GDM1 (cell line): ENCODE measurements at regions not wholly inside any gene's neighbourhood (a gene's known extent, or its start where the extent isn't known, plus 50 kb on each side); places are given as distances from the start of the nearest gene placed in this dataset.
"Not testable (repeated sequence)": the region's sequence is repeated elsewhere in the genome, so short reads cannot be mapped to it uniquely, and the experiment has no call there.

ENCODE experiments used
- DNase-seq: peaks from one replicate; lab custom pipeline; 2025; lab: John Stamatoyannopoulos, UW

DNA sequence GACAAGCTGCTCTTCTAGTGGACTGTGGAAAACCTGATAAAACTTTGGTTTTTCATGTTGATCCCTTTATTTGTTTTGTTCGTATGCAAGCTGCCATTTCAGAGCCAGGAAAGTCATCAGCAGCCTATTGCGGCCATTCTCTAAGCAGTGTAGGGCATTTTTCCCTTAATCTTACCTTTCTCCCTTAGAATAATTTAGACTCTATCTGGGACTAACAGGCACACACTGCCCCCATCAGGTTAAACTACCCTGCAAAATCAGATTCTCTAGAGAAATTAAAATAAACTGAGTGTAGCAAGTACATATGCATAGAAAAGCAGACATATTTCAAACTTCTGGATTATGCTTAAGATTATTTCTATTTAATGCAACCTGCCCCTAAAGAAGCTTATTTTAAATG lies 347.5 kb downstream of the METTL4 start:
- no peak for DNase-seq

DNA sequence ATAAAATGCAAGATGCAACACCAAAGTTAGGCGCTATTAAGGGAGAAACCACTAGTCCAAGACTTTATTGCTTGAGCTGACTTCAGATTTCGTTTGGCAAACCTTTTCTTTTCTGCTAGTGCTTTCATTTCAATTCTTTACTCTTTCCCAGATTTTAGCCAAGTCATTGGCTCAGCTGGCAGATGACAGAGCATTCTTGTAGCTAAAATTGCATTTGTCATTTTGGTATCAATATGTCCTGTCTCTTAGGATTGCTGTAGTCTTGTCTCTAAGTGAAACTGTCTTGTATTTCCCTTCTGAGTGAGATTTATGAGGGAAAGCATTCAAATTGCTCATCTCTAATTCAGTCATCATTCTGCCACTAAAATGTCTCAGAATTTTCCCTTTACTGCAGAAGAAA lies 335.1 kb downstream of the METTL4 start:
- no peak for DNase-seq

DNA sequence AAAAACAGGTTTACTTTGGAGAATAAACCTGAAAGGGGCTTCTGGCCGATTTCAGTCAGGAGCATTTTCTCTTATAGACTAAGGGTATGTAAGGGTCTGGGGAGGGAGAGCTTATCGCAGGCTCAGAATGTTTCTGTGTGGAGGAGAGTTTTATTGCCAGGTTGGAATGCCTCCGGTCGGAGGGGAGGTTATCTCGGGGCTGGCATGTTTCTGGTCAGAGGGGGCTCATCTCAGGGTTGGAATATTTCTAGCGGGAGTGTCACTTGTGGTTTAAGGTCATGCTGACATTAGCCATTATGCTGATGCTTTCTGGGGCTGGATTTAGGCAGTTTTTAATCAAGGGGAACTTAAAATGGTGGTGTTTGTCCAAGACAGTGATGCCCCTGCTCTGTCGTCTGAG lies 333.6 kb downstream of the METTL4 start:
- no peak for DNase-seq

DNA sequence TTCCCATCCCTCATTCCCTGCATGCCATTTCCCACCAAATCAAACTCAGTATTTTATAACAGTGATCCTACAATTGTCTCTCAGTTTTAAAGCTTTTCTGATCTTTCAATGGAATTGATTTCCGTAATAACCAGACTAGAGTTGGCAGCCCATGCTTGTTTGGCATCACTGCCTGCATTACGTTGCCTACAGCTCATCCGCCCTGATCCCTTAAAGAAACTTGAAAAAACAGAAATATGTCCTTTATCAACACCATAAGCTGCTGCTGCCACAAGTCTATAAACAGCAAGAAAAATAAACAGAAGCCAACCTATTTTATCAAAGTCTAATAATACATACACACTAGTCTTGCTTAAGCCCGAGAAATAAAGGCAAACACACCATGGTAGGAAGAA lies 331.0 kb downstream of the METTL4 start:
- no peak for DNase-seq

DNA sequence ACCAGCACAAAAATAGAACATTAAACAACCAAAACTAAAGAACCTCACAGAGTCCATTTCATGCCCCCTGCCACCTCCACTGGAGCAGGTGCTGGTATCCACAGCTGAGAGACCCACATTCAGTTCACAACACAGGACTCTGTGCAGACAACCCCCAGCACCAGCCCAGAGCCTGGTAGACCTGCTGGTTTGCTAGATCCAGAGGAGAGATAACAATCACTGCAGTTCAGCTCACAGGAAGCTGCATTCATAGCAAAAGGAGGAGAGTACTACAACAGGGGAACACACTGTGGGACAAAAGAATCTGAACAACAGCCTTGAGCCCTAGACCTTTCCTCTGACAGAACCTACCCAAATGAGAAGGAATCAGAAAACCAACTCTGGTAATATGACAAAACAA lies 326.7 kb downstream of the METTL4 start:
- DNase-seq = no peak

DNA sequence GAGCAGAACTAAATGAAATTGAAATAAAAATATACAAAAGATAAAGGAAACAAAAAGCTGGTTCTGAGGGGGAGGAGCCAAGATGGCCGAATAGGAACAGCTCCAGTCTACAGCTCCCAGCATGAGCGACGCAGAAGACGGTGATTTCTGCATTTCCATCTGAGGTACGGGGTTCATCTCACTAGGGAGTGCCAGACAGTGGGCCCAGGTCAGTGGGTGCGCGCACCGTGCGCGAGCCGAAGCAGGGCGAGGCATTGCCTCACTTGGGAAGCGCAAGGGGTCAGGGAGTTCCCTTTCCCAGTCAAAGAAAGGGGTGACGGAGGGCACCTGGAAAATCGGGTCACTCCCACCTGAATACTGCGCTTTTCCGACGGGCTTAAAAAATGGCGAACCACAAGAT lies 324.2 kb downstream of the METTL4 start:
- DNase-seq = not testable (repeated sequence)

DNA sequence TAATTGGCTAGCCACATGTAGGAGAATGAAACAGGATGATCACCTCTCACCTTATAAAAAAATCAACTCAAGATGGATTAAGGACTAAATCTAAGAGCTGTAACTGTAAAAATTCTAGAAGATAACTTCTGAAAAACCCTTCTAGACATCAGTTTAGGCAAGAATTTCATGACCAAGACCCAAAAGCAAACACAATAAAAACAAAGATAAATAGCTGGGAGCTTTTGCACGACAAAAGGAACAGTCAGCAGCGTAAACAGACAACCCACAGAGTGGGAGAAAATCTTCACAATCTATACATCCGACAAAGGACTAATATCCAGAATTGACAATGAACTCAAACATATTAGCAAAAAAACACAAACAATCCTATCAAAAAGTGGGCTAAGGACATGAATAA lies 316.3 kb downstream of the METTL4 start:
- no peak for DNase-seq

DNA sequence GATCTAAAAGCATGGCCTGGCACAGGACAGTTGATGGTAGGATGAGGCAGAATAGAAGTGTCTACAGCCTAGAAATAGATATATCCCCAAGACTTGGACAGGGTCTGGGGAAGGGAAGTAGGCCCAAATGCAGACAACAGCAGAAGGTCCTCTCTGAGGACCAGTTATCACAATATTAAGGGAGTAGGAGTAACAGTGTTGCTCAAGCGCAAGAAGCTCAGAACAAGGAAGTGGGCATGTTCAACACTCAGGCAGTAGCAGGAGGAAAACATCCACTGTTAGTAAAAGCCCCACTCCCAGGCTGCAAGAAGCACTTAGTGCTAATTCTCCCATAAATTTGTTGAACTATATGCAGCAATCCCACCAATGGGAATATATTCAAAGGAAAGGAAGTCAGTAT lies 314.7 kb downstream of the METTL4 start:
- DNase-seq = no peak

DNA sequence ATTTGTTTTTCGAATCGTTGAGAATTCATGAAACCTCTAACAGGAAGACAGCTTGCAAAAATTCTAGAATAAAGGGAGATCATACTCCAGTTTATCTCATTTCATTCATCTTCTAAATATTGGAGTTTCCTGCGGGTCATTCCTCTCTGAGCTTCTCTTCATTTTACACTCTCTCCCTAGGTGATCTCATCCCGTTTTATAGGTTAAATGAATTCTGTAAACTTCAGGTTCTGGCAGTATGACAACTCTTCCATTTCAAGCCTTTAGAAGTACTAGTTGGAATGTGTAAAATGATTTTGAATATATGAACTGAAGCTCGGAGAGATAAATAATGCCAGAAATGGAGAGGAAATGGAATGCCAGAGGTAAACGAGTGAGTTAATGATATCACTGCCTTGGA lies 312.4 kb downstream of the METTL4 start:
- no peak for DNase-seq

DNA sequence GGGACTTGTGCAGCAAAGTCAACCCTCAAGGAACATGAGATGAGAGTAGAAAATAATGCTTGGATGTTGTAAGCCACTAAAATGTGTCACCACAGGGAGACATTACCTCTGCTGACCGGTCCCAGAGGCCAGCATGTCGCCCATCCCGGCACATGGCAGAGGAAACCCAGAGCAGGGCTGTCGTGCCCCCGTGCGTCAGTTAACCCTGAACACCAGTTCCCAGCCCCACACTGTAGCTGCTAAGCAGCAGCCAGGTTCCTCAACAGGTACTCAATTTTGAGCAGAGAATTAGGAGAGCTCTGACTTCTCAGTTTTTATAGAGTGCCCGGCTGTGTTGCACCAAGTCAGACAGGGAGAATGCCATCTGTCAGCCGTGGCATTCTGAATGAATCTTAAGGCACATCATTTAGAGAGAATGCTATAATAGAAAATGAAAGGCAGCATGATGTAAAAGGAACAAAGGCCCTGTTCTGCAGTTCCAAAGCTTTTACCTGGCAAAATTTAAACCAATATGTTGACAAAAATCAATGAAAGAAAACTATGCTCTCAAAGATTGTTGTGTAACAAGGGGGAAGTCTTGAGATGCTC lies 307.9 kb downstream of the METTL4 start:
- DNase-seq = no peak

DNA sequence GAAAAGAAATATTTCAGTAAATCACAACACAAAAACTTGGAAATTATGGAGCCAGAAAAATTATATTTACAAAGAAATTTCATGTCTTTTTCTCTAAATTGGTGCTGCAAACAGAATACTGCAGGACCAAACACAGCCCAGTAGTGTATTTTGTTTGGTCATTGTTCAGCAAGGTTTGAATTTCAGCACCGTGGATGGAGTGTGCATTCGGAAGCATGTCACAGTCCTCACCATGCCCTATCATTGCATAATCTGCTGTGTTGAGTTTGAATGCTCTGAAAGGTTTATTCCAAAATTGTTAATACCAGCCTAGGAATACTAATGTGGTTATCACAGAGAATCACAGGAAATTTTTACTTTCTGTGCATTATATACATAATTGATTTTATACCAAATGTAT lies 296.7 kb downstream of the METTL4 start:
- no peak for DNase-seq

DNA sequence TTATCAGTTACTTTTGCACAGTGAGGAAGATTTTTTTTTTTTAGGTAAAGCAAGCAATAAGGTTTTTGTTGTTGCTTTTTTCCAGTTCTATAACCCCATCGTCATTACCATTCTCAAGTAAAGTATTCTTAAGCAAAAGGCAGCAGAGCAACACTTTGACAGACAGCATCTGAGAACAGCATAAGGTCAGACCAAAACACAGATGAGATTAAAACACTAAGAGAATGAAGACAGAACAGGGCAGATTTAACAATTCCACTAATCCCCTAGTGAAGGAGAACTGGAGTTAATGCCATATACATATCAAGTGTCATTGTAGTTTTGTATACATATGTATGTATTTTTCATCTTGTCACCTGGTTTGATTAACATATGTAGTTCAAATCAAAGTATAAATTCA lies 290.2 kb downstream of the METTL4 start:
- DNase-seq = no peak

DNA sequence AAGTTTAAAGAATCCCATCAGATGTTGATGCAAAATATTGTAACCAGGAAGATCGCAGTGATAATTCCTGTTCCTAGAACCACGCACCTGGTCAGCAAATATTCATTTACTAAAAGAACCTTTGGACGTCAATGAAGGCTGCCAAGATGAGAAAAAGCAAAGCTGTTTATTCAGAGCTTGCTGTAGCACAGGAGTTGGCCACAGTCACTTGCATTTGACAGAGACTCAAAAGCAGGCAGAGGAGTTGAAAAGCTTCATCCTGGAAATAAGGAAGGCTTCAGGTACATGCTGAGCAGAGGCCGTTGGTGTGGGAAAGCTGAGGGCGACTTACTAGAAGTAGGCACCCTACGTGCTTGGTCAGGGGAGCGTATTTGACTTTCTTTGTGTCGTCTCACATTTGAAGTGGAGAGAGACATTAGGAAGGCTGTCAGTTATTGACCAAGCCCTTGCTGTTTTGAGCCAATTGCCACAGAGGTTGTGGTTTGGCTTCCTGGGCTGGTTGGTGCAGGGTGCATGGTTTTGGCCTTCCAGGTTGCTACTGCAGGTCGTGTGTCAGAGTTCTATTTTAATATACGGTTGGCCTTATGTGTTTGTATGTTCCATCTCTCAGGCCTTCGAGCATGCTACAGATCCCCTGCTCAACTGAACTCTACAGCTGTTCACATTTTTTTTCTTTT lies 289.6 kb downstream of the METTL4 start:
- no peak for DNase-seq

DNA sequence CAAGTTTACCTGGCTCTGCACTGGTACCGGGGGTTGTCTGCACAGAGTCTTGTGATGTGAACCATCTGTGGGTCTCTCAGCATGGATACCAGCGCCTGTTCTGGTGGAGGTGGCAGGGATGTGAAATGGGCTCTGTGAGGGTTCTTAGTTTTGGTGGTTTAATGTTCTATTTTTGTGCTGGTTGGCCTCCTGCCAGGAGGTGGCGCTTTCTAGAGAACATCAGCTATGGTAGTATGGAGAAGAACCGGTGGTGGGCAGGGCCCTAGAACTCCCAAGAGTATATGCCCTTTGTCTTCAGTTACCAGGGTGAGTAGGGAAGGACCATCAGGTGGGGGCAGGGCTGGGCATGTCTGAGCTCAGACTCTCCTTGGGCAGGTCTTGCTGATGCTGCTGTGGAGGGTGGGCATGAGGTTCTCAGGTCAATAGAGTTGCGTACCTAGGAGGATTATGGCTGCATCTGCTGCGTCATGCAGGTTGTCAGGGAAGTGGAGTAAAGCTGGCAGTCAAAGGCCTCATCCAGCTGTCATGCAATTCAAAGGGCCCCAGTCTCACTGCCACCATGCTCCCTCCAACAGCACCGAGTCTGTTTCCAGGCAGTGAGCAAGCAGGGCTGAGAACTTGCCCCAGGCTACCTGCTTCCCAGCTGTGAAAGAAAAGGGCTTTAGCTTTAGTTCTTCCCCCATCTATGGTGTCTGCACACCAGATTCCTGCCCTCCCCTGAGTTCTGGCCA lies 278.0 kb downstream of the METTL4 start:
- DNase-seq = no peak

DNA sequence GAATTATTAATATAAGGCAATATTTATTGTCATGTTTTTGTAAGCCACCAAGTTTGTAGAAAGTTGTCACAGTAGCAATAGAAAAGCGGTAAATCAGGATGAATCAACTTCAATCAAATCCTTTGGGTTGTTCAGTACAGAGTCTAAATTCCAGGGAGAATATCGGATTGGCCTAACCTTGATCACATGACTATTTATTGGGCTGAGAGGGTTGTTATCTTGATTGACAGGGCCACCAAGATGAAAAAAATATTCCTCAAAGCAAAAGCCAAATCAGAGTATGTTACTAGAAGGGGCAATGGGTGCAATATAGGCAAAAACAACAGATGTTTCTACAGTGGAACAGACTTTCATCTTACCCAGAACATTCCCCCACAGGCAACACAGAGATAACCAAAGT lies 270.0 kb downstream of the METTL4 start:
- no peak for DNase-seq

DNA sequence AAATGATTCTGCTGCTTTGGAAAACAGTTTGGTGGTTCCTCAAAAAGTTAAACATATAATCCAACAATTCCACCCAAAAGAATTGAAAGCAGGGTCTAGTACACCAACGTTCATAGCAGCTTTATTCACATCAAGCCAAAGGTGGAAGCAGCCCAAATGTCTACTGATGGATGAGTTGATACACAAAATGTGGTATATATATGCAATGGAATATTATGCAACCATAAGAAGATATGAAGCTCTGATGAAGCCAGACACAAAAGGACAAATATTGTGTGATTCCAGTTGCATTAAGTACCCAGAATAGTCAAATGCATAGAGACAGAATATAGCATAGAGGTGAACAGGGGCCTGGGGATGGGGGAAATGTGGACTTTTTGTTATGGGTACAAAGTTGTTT lies 269.3 kb downstream of the METTL4 start:
- DNase-seq = no peak

DNA sequence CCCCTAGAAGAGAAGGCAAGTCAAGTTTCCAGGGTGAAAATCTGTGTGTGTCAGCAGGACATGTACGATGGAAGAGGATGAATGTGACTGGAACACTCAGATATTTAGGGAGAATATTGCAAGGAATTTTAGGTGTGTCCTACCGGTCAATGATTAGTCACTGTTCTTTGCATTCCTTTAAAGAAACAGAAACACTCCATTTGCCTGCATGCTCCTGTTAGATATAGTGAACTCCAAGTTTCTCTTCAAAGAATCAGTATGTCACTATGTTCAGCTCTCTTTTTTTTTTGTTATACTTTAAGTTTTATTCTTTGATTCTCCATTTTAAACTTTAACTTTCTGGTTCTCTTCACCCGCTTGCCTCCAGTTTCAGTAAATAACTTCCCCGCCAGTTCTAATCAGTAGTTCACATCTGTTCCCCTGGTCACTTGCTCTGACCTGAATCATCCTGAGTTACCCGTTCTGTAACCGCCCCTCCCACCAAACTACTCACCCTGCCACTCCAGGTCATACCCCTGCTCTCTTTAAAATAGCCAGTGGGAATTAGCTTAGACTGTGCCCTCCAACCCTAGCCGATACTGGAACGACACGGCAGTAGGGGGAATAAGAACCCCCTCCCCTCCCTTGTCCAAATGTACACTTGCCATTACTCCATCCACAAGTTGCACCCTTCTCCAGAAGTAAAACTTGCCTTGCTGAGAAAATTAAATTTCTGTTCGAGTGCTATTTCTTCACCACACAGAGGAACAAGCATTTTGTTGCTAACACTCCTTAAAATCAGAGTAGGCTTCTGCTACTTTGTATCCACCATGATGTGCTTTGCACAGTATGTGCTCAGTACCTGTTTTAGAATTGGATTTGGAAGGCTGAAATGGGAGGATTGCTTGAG lies 268.4 kb downstream of the METTL4 start:
- DNase-seq = no peak

DNA sequence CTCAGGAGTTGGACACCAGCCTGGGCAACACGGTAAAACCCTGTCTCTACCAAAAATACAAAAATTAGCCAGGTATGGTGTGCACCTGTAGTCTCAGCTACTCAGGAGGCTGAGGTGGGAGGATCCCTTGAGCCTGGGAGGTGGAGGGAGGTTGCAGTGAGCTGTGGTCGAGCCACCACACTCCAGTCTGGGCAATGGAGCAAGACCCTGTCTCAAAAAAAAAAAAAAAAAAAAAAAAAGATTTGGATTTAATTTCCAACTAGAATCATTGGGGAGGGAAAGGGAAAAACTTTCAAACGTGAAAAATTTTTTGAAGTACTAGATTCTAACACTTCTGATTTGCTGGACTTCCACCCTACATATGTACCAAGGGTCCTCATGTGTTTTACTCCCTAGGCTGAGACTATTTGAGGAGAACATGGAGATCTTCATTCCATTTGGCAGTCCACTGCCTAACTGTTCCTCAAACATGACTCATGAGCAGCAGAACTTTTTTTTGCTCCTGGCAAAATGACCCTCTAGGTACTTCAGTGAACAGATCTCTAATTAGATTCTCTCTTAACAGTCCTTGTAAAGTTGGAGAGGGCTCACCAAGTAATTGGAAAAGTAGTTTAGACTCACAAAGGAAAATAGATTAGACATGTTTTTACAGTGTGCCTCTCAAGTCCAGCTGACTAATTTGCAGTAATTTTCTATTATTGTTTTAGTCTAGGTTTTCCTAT lies 267.6 kb downstream of the METTL4 start:
- DNase-seq = no peak

DNA sequence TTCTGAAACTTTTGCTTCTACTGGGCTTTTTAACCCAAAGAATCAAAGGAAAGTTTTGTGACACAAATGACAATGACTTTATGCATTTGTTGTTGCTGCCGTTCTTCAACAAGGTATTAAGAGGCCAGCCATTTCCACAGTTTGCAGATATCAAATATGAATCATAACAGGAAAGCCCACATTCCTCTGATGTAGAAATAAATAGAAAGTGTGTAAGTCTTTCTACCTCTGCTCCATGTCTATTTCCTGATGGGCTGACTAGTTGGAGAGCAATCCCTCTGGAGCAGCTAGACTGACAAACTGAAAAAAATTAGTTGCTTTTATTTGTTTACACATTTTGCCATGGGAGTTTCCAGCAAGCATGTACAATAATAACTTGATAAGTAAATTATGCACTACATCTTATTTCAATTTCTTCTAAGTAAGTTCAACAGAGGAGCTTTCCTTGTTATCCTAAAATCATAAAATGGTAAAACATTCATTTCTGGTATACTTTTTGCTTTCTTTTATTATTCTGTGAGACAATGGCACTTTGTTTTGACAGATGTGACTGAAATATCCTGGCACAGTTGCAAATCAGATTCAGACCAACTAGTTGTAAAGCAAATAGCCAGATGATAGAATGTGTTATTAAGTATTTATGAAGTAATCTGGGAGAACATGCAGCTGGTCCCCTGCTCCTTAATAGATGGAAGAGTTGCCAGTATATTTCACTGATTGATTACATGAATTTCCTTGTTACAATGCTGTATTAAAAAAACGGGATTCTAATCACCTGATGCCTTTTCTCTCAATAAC lies 266.7 kb downstream of the METTL4 start:
- no peak for DNase-seq

DNA sequence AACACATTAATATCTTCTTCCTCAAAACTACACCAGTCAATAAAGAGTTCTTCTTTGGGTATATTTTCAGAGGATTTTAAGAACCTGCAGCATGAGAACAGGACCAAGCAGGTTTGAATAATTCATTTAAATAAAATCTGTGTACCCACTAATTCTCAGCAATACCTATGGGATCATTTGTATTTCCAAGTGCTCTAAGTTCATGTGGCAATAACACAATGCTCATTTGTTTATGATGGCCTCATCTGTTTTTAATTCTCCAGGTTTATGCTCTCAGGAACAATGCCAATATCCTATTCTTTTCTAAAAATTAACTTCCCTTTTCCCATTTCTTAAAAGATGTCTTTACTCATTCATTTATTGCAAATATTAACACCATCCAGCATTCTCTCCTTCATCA lies 264.7 kb downstream of the METTL4 start:
- DNase-seq = no peak

DNA sequence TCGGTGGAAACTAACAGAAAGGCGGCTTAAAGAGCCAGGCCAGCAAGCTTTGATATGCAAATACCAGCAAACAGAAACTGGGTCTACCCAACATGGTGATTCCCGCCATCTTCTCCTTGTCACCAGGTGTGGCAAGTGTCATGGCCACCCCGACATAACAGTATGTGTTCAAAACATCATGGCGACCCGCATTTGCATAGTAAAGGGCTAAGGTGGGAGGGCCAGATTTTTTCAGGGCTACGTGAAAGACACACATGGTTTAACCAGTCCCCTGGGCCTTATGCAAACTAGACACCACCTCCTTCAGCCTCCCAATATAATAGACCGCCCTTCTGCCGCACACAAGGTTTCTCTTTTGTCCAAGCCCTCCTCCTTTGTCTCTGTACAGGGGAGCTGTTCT lies 260.4 kb downstream of the METTL4 start:
- no peak for DNase-seq
